NCI-H2107 (cell line): ENCODE measurements at regions not wholly inside any gene's neighbourhood (a gene's known extent, or its start where the extent isn't known, plus 50 kb on each side); places are given as distances from the start of the nearest gene placed in this dataset.

Experiments used
- DNase-seq: peaks from one replicate; lab custom pipeline; 2025; lab: John Stamatoyannopoulos, UW

- DNase-seq, result no peak
These were observed 240.4 kb upstream of the PGRMC2 start for GRCh38 chr4:128527946-128528576.

- no peak for DNase-seq
These were observed 239.7 kb upstream of the PGRMC2 start for GRCh38 chr4:128527351-128527750.

DNA sequence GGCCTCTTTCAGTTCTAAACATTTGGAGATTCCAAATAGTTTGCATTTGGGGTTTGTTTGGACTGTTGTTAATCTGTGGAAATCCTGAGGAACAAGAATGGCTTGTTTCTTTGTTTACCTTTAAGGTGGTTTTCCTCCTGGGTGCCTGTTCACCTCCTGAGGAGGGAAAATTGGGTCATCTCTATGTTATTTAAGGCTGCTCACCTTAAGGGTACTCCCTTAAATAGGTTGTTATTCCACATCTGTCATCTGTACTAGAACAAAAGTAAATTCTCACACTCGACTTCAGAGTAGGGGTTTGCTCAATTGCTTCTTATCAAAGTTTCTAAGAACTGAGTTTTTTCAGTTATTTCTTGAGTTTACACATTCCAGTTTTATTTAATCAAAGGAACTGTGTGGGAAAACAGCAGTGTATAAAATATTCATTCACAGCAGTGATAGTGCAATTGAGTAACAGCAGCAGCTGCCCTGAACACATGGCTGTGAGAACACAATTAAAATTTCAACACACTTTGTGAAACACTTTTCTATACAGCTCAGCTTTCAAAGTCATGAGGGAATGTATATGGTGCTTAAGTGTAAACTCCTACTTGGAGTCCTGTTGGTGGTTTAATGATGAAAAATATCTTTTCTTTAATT lies 238.5 kb upstream of the PGRMC2 start:
- DNase-seq, result no peak

GRCh38 chr4:128525387-128525786 lies 237.8 kb upstream of the PGRMC2 start:
- DNase-seq, result no peak

DNA sequence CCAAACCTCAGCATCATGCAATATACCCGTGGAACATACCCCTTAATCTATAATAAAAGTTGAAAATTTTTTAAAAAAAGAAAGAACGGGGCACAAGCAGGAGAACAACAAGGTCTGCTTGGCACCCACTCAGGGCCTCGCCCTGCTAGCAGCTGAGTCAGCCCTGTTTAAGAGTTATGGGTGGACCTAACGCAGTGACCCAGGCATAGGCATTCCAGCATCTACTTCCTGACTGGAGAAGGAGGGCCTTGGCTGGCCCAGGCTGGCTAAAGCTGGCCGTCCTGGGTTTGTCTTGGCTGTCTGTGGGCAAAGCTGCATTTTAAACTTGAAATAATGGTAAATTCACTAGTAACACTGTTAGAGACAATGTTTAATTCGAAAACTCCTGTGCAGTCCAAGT lies 236.7 kb upstream of the PGRMC2 start:
- DNase-seq, result no peak

- no peak for DNase-seq
These were observed 234.1 kb upstream of the PGRMC2 start for GRCh38 chr4:128521648-128522111.

DNA sequence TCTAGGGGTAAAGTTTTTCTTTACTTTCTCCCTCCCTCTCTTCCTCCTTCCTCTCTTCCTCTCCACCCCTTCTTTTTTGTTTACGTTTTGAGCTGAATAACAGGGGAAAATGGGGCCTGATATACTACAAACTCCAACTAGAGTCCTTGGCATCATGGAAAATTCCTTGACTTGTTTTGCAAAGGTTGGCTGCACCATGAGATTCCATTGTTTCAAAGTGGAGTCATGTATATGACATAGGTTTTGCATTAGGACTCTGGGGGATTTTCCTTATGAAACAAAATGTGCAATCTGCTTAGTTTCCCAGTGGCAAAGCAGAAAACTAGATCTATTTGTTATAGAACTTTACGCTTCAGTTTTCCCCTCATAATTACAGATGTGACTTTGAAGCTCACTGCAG lies 233.5 kb upstream of the PGRMC2 start:
- DNase-seq, result no peak

DNA sequence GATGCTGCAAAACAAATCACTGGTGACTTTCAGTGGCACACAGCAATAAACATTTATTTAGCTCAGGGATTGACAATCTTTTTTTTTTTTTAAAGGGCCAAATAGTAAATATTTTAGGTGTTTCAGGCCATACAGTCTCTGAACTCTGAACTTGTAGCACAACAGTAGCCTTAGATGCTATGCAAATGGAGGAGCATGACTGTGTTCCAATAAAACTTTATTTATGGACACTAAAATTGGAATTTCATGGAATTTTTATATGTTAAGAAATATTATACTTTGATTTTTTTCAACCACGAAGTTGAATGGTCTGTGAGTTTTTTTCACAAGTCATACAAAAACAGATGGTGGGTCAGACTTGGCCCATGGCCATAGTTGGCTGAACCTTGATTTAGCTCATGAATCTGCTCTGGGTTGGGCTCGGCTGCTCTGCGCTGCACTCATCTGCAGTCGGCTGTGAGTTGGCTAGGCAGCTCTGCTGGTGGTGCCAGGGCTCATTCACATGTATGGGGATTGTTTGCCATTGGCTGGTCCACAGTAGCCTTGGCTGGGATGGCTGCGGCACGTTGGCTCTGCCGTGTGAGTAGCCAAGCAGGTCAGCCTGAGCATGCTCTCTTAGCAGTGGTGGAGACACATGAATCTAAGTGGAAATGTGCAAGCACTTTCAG lies 231.7 kb upstream of the PGRMC2 start:
- DNase-seq, result no peak

- DNase-seq, result no peak
These were observed 230.3 kb upstream of the PGRMC2 start for GRCh38 chr4:128517739-128518510.

GRCh38 chr4:128517096-128517738 lies 229.6 kb upstream of the PGRMC2 start:
- no peak for DNase-seq

DNA sequence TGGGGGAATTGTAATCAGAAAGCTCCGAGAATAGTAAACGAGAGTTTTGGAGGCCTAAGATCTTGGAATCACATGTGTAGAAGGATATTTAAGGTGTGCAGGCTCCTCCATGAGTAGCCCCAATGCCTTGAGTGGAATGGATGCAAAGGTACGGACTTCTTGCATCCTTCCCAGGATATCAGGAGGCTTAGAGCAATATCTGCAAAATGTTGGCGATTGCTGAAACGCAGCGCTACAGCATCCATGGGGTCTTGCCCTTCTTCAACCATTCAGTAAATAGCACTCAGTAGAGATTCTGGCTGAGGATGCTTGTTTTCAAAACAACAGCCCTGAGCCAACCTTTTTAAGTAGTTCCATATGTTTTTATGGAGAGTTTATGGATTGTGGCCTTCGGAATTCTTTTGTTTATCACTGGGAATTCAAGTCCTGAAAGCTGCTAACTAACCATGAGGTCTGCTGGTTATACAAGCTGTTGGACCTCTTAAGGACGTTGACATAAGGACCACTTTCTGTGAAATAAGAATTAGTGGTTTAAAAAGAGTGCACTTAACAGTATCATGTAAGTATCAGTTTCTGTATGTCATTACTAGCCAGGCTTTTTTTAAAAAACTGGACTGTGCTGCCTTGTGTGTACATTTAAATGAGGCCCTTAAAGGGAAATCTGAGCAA lies 228.8 kb upstream of the PGRMC2 start:
- no peak for DNase-seq

GRCh38 chr4:128513664-128514484 lies 226.3 kb upstream of the PGRMC2 start:
- DNase-seq, result no peak

DNA sequence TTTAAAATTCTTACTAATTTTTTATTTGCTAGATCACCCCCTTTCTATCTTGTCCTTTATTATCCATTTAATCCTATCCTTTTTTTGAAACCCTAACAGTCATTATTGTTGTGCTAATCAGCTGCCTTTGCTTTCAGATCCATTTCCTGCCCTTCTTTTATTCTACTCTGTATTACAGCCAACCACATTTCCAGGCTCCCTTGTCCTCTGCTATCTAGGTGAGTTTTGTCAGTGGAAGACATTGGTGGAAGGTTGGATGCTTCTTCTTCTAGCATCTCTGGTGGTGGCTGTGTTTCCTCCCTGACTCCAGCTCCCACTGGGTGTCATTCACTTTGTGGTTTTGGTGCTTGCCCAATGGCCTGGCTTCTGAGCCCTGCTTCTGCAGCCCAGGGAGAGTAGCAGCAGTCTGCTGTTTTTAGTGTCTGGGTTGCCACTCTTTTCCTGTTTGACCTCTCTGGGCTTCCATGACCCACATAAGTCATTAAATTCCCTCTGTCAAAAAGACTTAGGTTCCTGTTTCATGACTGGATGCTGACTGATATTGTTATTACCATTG lies 225.2 kb upstream of the PGRMC2 start:
- no peak for DNase-seq

DNA sequence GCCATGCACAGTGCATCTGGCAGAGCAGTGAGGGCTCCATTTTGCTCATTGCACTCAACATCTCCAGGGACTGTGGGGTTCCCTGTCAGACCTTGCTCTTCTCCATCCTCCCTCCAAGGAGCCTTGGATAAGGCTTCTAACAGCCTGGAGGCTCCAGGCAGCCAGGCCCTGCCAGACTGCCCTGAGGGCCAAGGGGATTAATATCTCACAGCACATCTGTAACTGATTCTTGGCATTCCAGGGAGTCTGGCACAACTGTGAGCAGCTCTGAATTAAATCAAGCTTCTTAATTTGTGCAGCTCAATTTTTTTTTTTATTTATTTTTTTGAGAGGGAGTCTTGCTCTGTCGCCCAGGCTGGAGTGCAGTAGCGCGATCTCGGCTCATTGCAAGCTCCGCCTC lies 224.5 kb upstream of the PGRMC2 start:
- no peak for DNase-seq

DNA sequence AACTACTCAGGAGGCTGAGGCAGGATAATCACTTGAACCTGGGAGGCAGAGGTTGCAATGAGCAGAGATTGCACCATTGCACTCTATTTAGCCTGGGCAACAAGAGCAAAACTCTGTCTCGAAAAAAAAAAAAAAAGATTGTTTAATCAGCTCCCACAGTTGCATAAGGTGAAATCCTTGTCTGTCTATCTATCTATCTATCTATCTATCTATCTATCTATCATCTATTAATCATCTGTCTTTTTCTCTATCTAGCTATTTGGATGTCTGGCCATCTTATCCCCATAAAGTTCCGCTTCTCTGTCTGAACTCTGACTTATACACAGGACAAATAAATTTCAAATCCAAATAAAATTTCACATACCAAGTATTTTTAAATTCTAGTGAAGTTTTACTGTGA lies 223.2 kb upstream of the PGRMC2 start:
- DNase-seq, result no peak

DNA sequence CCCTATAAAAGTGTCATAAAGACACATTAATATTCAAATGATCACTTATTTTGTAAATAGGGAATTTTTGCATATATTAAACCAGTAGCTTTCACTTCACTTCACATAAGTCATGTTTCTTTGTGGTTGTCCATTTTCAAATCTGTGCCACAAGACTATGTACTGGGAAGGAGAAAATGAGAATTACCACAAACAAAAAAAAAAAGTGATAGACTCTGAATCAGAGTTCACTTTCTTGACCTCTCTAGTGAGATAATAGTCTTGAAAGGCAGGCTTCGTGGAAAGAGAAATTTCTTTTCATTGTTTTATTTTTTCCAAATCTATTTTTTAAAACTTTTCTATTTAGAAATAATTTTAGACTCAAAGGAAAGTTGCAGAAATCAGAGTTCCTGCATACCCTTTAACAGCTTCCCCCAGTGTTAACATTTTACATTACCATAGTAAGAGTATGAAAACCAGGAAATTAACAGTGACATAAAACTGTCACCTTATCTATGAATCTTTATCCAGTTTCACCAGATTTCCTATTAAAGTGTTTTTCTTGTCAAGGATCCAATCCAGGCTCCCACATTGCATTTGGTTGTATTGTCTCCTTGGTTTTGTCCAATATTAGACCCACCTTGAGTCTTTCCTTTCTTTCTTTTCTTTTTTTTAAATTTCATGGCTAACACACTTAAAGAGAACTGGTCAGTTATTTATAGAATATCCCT lies 215.4 kb upstream of the PGRMC2 start:
- DNase-seq, result no peak

GRCh38 chr4:128501239-128501638 lies 213.6 kb upstream of the PGRMC2 start:
- no peak for DNase-seq

DNA sequence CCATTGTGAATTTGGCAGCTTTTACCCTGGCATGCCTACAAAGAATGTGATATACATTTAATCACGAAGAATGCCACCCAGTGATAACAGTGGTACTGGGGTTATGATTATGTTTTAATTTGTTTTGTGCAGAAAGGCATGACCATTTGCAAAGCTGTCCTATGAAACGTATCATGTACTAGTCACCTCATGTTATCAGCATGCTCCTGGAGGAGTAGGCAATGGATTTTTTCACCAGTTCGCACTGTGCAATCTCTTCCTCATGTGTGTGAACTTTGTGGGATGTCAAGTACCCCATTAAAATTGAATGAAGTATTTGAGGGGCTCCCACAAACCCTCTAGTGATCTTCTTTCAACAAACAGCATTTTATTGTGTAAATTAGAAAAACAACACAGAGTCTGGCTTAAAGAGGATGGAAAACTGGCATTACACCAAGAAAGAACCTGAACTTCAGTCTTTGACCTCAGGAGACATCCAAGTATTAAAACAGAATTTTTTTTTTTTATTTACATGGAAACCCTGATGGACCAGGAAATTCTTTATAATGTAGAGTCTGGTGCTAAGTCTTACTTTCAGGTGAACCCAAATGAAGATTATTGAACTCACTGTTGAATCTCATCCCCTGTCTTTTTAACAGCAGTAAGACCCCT lies 200.6 kb upstream of the PGRMC2 start:
- DNase-seq, result no peak

GRCh38 chr4:128484896-128485295 lies 197.3 kb upstream of the PGRMC2 start:
- DNase-seq, result no peak
